ENCODE measurements at regions not wholly inside any gene's neighbourhood (a gene's known extent, or its start where the extent isn't known, plus 50 kb on each side); places are given as distances from the start of the nearest gene placed in this dataset.
"Not testable (repeated sequence)": the region's sequence is repeated elsewhere in the genome, so short reads cannot be mapped to it uniquely, and the experiment has no call there.

GRCh38 chr6:168844821-168845609 is 404.0 kb downstream of the SMOC2 start:
- Histone ChIP-seq H3K9me3 (ENCODE audit: low read depth, low read length) (no peaks in the 10 kb centered on the region), H3K36me3 (ENCODE audit: insufficient read depth, low read length) (no peaks in the 10 kb centered on the region), H3K4me3 (no peak overlapping the region), H3K9ac (ENCODE audit: insufficient read length) (no peak overlapping the region), H3K27ac (no peak overlapping the region)
- no peak for TF ChIP-seq EZH2 (IDR thresholded peaks at IDR 0.05)
- no peak for TF ChIP-seq FOXP2 (optimal IDR thresholded peaks at IDR 0.05; ENCODE audit: control extremely low read depth, extremely low read length, insufficient read depth)
- no peak for TF ChIP-seq POLR2AphosphoS5 (IDR thresholded peaks at IDR 0.05; ENCODE audit: borderline replicate concordance, low read depth, low read length)
- no peak for DNase-seq (ENCODE audit: low read depth, low spot score)

- not testable (repeated sequence) for H3K36me3 ChIP-seq (ENCODE audit: insufficient read depth, low read length); H3K9ac ChIP-seq (ENCODE audit: insufficient read length); H3K4me3 ChIP-seq; H3K27ac ChIP-seq; DNase-seq (ENCODE audit: low read depth, low spot score); H3K9me3 ChIP-seq (ENCODE audit: low read depth, low read length)
These were observed 401.7 kb downstream of the SMOC2 start for GRCh38 chr6:168842632-168843212.

GRCh38 chr6:168841609-168842278 is 400.8 kb downstream of the SMOC2 start:
- TF ChIP-seq POLR2AphosphoS5 (IDR thresholded peaks at IDR 0.05; ENCODE audit: borderline replicate concordance, low read depth, low read length) (no peak), FOXP2 (optimal IDR thresholded peaks at IDR 0.05; ENCODE audit: control extremely low read depth, extremely low read length, insufficient read depth) (no peak), EZH2 (IDR thresholded peaks at IDR 0.05) (no peak)
- H3K27ac ChIP-seq = no peak overlapping the region
- no peak for DNase-seq (ENCODE audit: low read depth, low spot score)
- H3K36me3 ChIP-seq (ENCODE audit: insufficient read depth, low read length) = no peaks in the 10 kb centered on the region
- no peak overlapping the region for H3K9ac ChIP-seq (ENCODE audit: insufficient read length)
- H3K9me3 ChIP-seq (ENCODE audit: low read depth, low read length) = no peaks in the 10 kb centered on the region
- no peak overlapping the region for H3K4me3 ChIP-seq

GRCh38 chr6:168840932-168841331 is 399.9 kb downstream of the SMOC2 start:
- H3K27ac ChIP-seq; H3K4me3 ChIP-seq; H3K9me3 ChIP-seq (ENCODE audit: low read depth, low read length); H3K36me3 ChIP-seq (ENCODE audit: insufficient read depth, low read length); DNase-seq (ENCODE audit: low read depth, low spot score); H3K9ac ChIP-seq (ENCODE audit: insufficient read length): not testable (repeated sequence)

GRCh38 chr6:168840299-168840698 is 399.3 kb downstream of the SMOC2 start:
- not testable (repeated sequence) for H3K9me3 ChIP-seq (ENCODE audit: low read depth, low read length); H3K4me3 ChIP-seq; DNase-seq (ENCODE audit: low read depth, low spot score); H3K27ac ChIP-seq; H3K9ac ChIP-seq (ENCODE audit: insufficient read length); H3K36me3 ChIP-seq (ENCODE audit: insufficient read depth, low read length)

GRCh38 chr6:168838037-168838399 is 397.0 kb downstream of the SMOC2 start:
- Histone ChIP-seq H3K4me3 (no peak overlapping the region), H3K27ac (no peak overlapping the region), H3K9me3 (ENCODE audit: low read depth, low read length) (no peaks in the 10 kb centered on the region), H3K36me3 (ENCODE audit: insufficient read depth, low read length) (no peaks in the 10 kb centered on the region), H3K9ac (ENCODE audit: insufficient read length) (no peak overlapping the region)
- no peak for DNase-seq (ENCODE audit: low read depth, low spot score)
- TF ChIP-seq POLR2AphosphoS5 (IDR thresholded peaks at IDR 0.05; ENCODE audit: borderline replicate concordance, low read depth, low read length) (no peak), FOXP2 (optimal IDR thresholded peaks at IDR 0.05; ENCODE audit: control extremely low read depth, extremely low read length, insufficient read depth) (no peak), EZH2 (IDR thresholded peaks at IDR 0.05) (no peak)

GRCh38 chr6:168837254-168838036 is 396.5 kb downstream of the SMOC2 start:
- no peak for DNase-seq (ENCODE audit: low read depth, low spot score)
- TF ChIP-seq EZH2 (IDR thresholded peaks at IDR 0.05) = no peak
- no peak for TF ChIP-seq FOXP2 (optimal IDR thresholded peaks at IDR 0.05; ENCODE audit: control extremely low read depth, extremely low read length, insufficient read depth)
- TF ChIP-seq POLR2AphosphoS5 (IDR thresholded peaks at IDR 0.05; ENCODE audit: borderline replicate concordance, low read depth, low read length) = no peak
- no peak overlapping the region for H3K4me3 ChIP-seq
- no peaks in the 10 kb centered on the region for H3K9me3 ChIP-seq (ENCODE audit: low read depth, low read length)
- no peak overlapping the region for H3K27ac ChIP-seq
- no peaks in the 10 kb centered on the region for H3K36me3 ChIP-seq (ENCODE audit: insufficient read depth, low read length)
- no peak overlapping the region for H3K9ac ChIP-seq (ENCODE audit: insufficient read length)

GRCh38 chr6:168835991-168836390 is 395.0 kb downstream of the SMOC2 start:
- H3K36me3 ChIP-seq (ENCODE audit: insufficient read depth, low read length) = no peaks in the 10 kb centered on the region
- no peak overlapping the region for H3K4me3 ChIP-seq
- H3K9ac ChIP-seq (ENCODE audit: insufficient read length) = no peak overlapping the region
- H3K27ac ChIP-seq = no peak overlapping the region
- no peaks in the 10 kb centered on the region for H3K9me3 ChIP-seq (ENCODE audit: low read depth, low read length)
- DNase-seq (ENCODE audit: low read depth, low spot score) = no peak
- no peak for TF ChIP-seq EZH2 (IDR thresholded peaks at IDR 0.05)
- no peak for TF ChIP-seq FOXP2 (optimal IDR thresholded peaks at IDR 0.05; ENCODE audit: control extremely low read depth, extremely low read length, insufficient read depth)
